Thyroid gland (tissue), 4 donors: ENCODE measurements at regions not wholly inside any gene's neighbourhood (a gene's known extent, or its start where the extent isn't known, plus 50 kb on each side); places are given as distances from the start of the nearest gene placed in this dataset.

Experiments
- POLR2A ChIP-seq, 2 donors: fragments of 450-650 bp; IDR thresholded peaks; one replicate each; pipeline ENCODE4 v1.6.1; 2017; ENCODE audit warnings: antibody characterized with exemption in 2 of 2, mild to moderate bottlenecking in 2 of 2, moderate library complexity in 1 of 2
- TF ChIP-seq, protein P1 (sequence below), 6 experiments: fragments of 200-600 bp in 3 of 6; fragments of 450-650 bp in 3 of 6; sonication (generic) in 3 of 6; IDR thresholded peaks; one replicate each; pipeline ENCODE4 v1.5.1; 2016 to 2019; ENCODE audit warnings: antibody characterized with exemption in 6 of 6, mild to moderate bottlenecking in 2 of 6, inconsistent platforms in 1 of 6, moderate library complexity in 1 of 6

DNA sequence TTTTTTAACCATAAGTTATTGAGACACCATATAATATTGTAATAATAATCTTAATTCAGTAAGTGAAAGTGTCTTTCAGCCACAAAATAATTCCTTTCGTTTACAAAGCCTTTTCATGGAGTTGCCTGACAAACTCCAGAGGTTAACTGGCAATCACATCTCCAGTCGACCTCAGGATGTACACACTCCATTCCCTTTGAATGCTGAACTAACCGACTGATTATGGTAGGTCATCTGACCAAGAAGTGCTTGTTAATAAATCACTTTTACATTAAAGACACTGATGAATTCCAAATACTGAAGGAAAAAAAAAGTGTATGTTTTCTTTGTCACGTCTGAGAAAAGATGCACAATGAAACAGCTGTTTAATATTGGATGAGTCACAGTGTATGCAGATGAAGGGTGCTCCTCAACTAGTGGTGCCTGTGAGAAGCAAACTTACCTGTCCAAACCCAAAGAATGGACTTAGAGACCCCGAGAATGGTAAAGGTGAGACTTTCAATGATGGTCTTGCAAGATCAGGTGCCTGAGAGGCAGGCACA, 348.1 kb upstream of the VWC2 start:
- TF ChIP-seq, protein P1, sequence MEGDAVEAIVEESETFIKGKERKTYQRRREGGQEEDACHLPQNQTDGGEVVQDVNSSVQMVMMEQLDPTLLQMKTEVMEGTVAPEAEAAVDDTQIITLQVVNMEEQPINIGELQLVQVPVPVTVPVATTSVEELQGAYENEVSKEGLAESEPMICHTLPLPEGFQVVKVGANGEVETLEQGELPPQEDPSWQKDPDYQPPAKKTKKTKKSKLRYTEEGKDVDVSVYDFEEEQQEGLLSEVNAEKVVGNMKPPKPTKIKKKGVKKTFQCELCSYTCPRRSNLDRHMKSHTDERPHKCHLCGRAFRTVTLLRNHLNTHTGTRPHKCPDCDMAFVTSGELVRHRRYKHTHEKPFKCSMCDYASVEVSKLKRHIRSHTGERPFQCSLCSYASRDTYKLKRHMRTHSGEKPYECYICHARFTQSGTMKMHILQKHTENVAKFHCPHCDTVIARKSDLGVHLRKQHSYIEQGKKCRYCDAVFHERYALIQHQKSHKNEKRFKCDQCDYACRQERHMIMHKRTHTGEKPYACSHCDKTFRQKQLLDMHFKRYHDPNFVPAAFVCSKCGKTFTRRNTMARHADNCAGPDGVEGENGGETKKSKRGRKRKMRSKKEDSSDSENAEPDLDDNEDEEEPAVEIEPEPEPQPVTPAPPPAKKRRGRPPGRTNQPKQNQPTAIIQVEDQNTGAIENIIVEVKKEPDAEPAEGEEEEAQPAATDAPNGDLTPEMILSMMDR (IDR thresholded peaks at IDR 0.05): no peak
- TF ChIP-seq POLR2A (IDR thresholded peaks at IDR 0.05): no peak
